HFF-Myc (cell line): ENCODE measurements at regions not wholly inside any gene's neighbourhood (a gene's known extent, or its start where the extent isn't known, plus 50 kb on each side); places are given as distances from the start of the nearest gene placed in this dataset.

ENCODE experiments used
- DNase-seq: peaks from one replicate; pipeline ENCODE4 v3.0.0-alpha.2; 2011; ENCODE audit warnings: low read depth; ENCODE audit errors: extremely low read depth
- H3K4me3 ChIP-seq: replicated peaks from 2 replicates; pipeline ENCODE4 v1.5.1; 2011; ENCODE audit warnings: low read depth, mild to moderate bottlenecking, control low read depth, low read length
- CTCF ChIP-seq: IDR thresholded peaks from 2 replicates; pipeline ENCODE4 v1.5.1; 2012; ENCODE audit warnings: mild to moderate bottlenecking, low read depth, low read length, control low read depth; ENCODE audit errors: missing control alignments

- no peak for DNase-seq
- no peak for TF ChIP-seq CTCF
- no peak overlapping the region for H3K4me3 ChIP-seq
These were observed 665.4 kb downstream of the EPHA7 start for GRCh38 chr6:92753956-92754355.

- DNase-seq: no peak
- TF ChIP-seq CTCF: no peak
- no peak overlapping the region for H3K4me3 ChIP-seq
These were observed 667.2 kb downstream of the EPHA7 start for GRCh38 chr6:92752114-92752513.

- TF ChIP-seq CTCF: no peak
- DNase-seq: no peak
- H3K4me3 ChIP-seq: no peak overlapping the region
These were observed 671.2 kb downstream of the EPHA7 start for GRCh38 chr6:92748131-92748530.

GRCh38 chr6:92737983-92738382, 681.4 kb downstream of the EPHA7 start:
- H3K4me3 ChIP-seq: no peak overlapping the region
- DNase-seq: no peak
- no peak for TF ChIP-seq CTCF

GRCh38 chr6:92723390-92723931, 695.9 kb downstream of the EPHA7 start:
- H3K4me3 ChIP-seq: no peak overlapping the region
- no peak for TF ChIP-seq CTCF
- no peak for DNase-seq

- TF ChIP-seq CTCF: no peak
- no peak for DNase-seq
- no peak overlapping the region for H3K4me3 ChIP-seq
These were observed 699.6 kb downstream of the EPHA7 start for GRCh38 chr6:92719773-92720172.

- H3K4me3 ChIP-seq: no peak overlapping the region
- TF ChIP-seq CTCF: no peak
- no peak for DNase-seq
These were observed 702.7 kb downstream of the EPHA7 start for GRCh38 chr6:92716638-92717037.
